Medulla oblongata (tissue), 1 donor: ENCODE measurements at regions not wholly inside any gene's neighbourhood (a gene's known extent, or its start where the extent isn't known, plus 50 kb on each side); places are given as distances from the start of the nearest gene placed in this dataset.
"Not testable (repeated sequence)": the region's sequence is repeated elsewhere in the genome, so short reads cannot be mapped to it uniquely, and the experiment has no call there.

Experiments
- DNase-seq: peaks from one replicate; pipeline ENCODE4 v3.0.0-alpha.2; 2015; ENCODE audit errors: extremely low spot score

- no peak for DNase-seq
Measured at GRCh38 chr7:131961054-131961680, 404.7 kb upstream of the PODXL start.

GRCh38 chr7:131959106-131959812, 402.8 kb upstream of the PODXL start:
- no peak for DNase-seq

GRCh38 chr7:131957338-131958020, 401.1 kb upstream of the PODXL start:
- DNase-seq: no peak

- no peak for DNase-seq
Measured at GRCh38 chr7:131956864-131957263, 400.4 kb upstream of the PODXL start.

GRCh38 chr7:131955679-131956078, 399.3 kb upstream of the PODXL start:
- DNase-seq: no peak

DNA sequence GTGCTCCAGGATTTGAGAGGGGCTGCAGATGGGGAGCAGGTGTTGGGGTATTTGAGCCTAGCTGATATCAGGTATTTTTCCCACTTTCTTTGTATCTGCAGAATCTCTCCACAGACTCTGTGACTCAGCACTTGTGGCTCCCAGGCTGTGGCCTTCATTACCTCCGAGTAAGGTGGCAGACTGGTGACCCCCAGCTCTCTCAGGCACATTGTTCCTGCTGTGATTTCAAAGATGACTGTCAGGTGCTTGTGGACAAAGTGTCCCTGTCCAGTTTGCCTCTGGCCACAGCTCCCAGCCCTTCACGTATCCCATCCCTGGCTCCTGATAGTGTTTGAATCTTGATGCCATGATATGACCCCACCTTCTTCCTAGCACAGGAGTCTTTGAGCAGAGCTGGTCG, 396.8 kb upstream of the PODXL start:
- no peak for DNase-seq

GRCh38 chr7:131952365-131952764, 395.9 kb upstream of the PODXL start:
- no peak for DNase-seq

DNA sequence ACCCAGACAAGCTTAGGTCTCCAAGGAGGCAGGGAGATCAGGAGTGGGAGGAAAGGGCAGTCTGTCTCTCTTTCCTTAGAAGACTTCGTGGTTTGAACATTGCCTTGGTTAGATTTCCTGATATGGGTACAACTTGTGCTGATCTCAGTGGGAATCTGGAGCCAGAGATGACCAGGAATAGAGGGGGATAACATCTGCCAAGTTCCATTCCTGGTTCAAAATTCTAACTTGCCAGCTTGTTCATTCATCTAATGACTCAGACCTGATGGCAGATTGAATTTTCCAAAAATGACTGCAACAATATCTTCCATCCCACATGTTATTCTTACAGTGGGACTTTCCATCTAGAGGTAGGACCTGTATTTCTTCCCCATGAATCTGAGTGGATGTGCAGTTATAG, 394.3 kb upstream of the PODXL start:
- no peak for DNase-seq

GRCh38 chr7:131949659-131950058, 393.2 kb upstream of the PODXL start:
- DNase-seq: no peak

DNA sequence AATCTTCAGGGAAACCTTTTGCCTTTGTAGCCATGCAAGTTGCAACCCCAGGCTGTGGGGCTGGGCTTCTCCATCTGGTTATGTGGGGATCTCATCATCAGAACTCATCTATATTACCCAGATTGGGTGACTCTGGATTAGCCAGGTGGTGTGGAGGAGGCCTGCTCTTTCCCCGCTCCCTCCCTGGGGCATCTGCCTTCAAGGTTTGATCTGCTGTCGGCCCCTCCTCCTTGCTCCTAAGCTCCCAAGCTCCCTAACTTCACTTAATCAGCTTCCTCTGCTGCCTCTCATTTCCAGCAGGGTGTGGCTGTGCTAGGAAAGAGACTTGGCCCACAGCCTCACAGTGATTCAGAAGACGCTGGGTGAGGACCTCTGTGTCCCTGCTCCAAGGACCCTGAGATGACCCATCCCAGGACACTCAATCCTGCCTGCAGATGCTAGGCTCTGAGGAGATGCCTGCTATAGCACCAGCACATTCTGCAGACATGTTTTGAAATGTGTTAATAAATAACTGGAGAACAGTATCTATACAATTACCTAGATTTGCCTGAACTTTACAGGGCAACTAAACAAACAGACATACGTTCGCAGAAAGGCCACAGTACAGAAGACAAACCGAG, 392.1 kb upstream of the PODXL start:
- no peak for DNase-seq

DNA sequence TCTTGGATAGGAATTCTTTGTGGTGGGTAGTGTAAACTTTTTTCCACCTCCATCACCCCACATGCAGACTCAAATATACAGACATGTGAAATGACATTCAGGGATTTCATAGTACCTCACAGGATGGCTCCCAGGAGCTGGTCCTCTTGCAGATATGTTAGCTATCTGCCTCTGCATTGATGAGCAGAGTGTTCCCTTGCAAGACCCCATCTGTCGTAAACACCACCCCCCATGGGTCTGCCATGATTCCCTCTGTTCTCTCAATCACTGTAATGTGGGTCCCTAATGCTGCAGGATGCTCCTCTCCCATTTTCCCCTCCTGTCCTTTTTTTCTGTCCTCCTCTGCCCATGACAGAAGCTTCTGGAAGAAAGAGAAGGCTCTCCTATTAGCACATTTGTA, 391.2 kb upstream of the PODXL start:
- no peak for DNase-seq

GRCh38 chr7:131945957-131946544, 389.6 kb upstream of the PODXL start:
- no peak for DNase-seq

GRCh38 chr7:131945313-131945911, 389.0 kb upstream of the PODXL start:
- peak; percentile 63 for DNase-seq

- no peak for DNase-seq
Measured at GRCh38 chr7:131944556-131945069, 388.2 kb upstream of the PODXL start.

DNA sequence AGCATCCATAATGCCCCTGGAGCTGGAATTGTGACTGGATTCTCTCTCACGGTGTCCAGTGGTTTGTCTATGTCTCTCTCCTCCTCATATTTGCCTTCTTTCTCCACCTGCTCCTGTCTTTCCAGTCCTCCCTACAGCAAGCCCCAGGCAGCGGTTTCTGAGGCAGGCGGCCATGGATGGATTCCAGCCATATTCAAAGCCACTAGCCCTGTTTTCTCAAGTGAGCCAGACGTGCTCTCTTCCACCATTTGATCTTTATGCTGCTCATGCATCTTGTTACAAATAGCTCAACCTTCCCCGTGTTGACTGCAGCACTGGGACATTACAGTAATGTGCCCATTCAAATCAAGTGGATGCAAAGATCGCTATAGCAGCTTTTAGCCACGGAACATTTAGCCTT, 387.2 kb upstream of the PODXL start:
- no peak for DNase-seq

- DNase-seq: no peak
Measured at GRCh38 chr7:131943211-131943610, 386.8 kb upstream of the PODXL start.

- DNase-seq: no peak
Measured at GRCh38 chr7:131942287-131943150, 386.1 kb upstream of the PODXL start.

DNA sequence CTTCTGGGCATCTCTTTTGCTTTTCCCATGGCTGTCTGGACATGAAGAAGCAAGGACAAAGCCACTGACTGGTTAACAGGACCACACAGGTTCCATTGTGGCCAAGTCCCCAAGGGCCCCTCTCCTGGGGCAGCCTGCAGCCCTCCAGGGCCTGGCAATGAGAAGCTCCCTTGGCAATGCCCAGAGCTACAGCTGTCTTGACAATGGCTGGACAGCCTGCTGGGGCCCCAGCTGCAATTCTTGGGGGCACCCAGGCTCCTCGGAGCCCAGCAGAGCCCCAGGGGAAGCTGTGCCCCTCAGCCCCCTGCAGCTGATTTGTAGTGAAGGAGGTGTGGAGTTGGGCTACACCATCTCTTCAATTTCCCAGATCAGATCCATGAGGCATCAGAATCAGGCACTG, 384.9 kb upstream of the PODXL start:
- DNase-seq: no peak

DNA sequence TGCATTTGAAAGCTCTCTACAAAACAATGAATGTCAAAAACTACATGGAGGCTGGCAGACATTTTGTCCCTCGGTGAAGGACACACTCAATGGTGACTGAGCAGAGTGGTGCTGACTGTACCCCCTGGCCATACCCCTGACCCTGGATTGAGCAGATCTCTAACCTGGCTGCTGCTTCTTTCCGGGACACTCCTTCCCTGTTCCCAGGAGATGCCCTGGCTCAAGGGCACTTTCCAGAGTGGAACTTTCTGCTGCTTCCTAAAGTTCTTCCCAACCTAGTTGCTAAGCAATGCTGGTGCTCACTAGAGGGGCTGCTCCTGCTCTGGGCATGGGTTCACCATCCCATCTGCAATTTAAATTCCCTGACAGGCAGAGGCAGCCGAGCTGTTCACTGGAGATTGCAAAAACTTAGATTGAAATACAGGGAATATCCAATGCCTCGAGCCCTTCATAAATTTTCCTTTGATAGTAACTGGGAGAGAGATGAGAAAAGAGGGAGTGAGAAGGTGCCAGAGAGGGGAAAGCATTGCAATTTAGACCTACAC, 384.3 kb upstream of the PODXL start:
- no peak for DNase-seq

- DNase-seq: not testable (repeated sequence)
Measured at GRCh38 chr7:131938788-131939187, 382.4 kb upstream of the PODXL start.
